Neural cell (in vitro differentiated cells): ENCODE measurements at regions not wholly inside any gene's neighbourhood (a gene's known extent, or its start where the extent isn't known, plus 50 kb on each side); places are given as distances from the start of the nearest gene placed in this dataset.

Source experiments
- H2AFZ ChIP-seq: fragments of 200-600, 300-800 bp; sonication (generic), shearing (Covaris generic); 2 replicates; pipeline ENCODE4 v1.6.0; 2014; ENCODE audit warnings: low read depth, mild to moderate bottlenecking, antibody characterized with exemption, low read length, moderate library complexity
- H3F3A ChIP-seq: fragments of 200-600 bp; shearing (Covaris generic); 2 replicates; pipeline ENCODE4 v1.6.1; 2016; ENCODE audit warnings: mild to moderate bottlenecking, moderate library complexity, mixed read lengths, antibody characterized with exemption, low read length; ENCODE audit not compliant: insufficient read depth, poor library complexity, severe bottlenecking
- H3K27ac ChIP-seq: fragments of 200-600, 300-800 bp; sonication (generic), shearing (Covaris generic); 2 replicates; pipeline ENCODE4 v1.5.1; 2014; ENCODE audit warnings: mild to moderate bottlenecking, low read length, moderate library complexity
- H3K27me3 ChIP-seq: fragments of 300-800, 200-600 bp; sonication (generic), shearing (Covaris generic); 2 replicates; pipeline ENCODE4 v1.6.0; 2014; ENCODE audit warnings: mild to moderate bottlenecking, low read depth, low read length, moderate library complexity; ENCODE audit not compliant: insufficient read depth
- H3K36me3 ChIP-seq: fragments of 300-800, 200-600 bp; sonication (generic), shearing (Covaris generic); 2 replicates; pipeline ENCODE4 v1.5.1; 2014; ENCODE audit warnings: mild to moderate bottlenecking, antibody characterized with exemption, low read length, moderate library complexity; ENCODE audit not compliant: insufficient read depth
- H3K4me2 ChIP-seq: fragments of 300-800, 200-600 bp; sonication (generic), shearing (Covaris generic); 2 replicates; pipeline ENCODE4 v1.6.0; 2014; ENCODE audit warnings: mild to moderate bottlenecking, low read length
- H3K4me3 ChIP-seq: fragments of 300-800, 200-600 bp; sonication (generic), shearing (Covaris generic); 2 replicates; pipeline ENCODE4 v1.5.1; 2014; ENCODE audit warnings: mild to moderate bottlenecking, low read length, moderate library complexity
- H3K79me2 ChIP-seq: fragments of 200-600 bp; shearing (Covaris generic); replicated peaks from 2 replicates; pipeline ENCODE4 v1.6.0; 2014; ENCODE audit warnings: mild to moderate bottlenecking, low read length, moderate library complexity; ENCODE audit not compliant: insufficient read depth
- H3K9ac ChIP-seq: fragments of 300-800, 200-600 bp; sonication (generic), shearing (Covaris generic); 2 replicates; pipeline ENCODE4 v1.6.1; 2016; ENCODE audit warnings: mild to moderate bottlenecking, low read length, mixed read lengths
- H3K9me2 ChIP-seq: fragments of 200-600 bp; shearing (Covaris generic); 2 replicates; pipeline ENCODE4 v1.6.1; 2016; ENCODE audit warnings: mild to moderate bottlenecking, low read length, mixed read lengths; ENCODE audit not compliant: insufficient read depth
- H3K9me3 ChIP-seq: fragments of 200-600, 300-800 bp; sonication (generic), shearing (Covaris generic); 2 replicates; pipeline ENCODE4 v1.6.1; 2016; ENCODE audit warnings: mild to moderate bottlenecking, mixed run types, low read length, moderate library complexity, mixed read lengths
- H4K20me1 ChIP-seq: fragments of 200-600 bp; shearing (Covaris generic); 2 replicates; pipeline ENCODE4 v1.6.1; 2016; ENCODE audit warnings: mild to moderate bottlenecking, mixed run types; ENCODE audit not compliant: insufficient read depth
- EP300 ChIP-seq: fragments of 450-650 bp; conservative IDR thresholded peaks from 2 replicates; pipeline ENCODE4 v1.6.1; 2014; ENCODE audit warnings: antibody characterized with exemption, mild to moderate bottlenecking, moderate library complexity; ENCODE audit not compliant: poor library complexity, severe bottlenecking
- EZH2 ChIP-seq: fragments of 200-600, 300-800 bp; shearing (Covaris generic), sonication (generic); IDR thresholded peaks from 2 replicates; pipeline ENCODE4 v1.6.1; 2014; ENCODE audit warnings: antibody characterized with exemption, low read length, borderline replicate concordance, mild to moderate bottlenecking; ENCODE audit not compliant: insufficient read depth, poor library complexity, severe bottlenecking
- MXI1 ChIP-seq: fragments of 450-650 bp; conservative IDR thresholded peaks from 2 replicates; pipeline ENCODE4 v1.6.1; 2014; ENCODE audit warnings: antibody characterized with exemption, mild to moderate bottlenecking; ENCODE audit not compliant: poor library complexity, severe bottlenecking
- POLR2AphosphoS5 ChIP-seq: IDR thresholded peaks from 2 replicates; pipeline ENCODE4 v1.6.1; 2012
- RAD21 ChIP-seq: fragments of 450-650 bp; conservative IDR thresholded peaks from 2 replicates; pipeline ENCODE4 v1.6.1; 2014; ENCODE audit warnings: antibody characterized with exemption, mild to moderate bottlenecking, moderate library complexity
- REST ChIP-seq: IDR thresholded peaks from 2 replicates; pipeline ENCODE4 v1.6.1; 2012; ENCODE audit warnings: borderline replicate concordance
- SMC3 ChIP-seq: fragments of 450-650 bp; conservative IDR thresholded peaks from 2 replicates; pipeline ENCODE4 v1.6.1; 2014; ENCODE audit warnings: antibody characterized with exemption, mild to moderate bottlenecking, moderate library complexity; ENCODE audit not compliant: poor library complexity
- TAF1 ChIP-seq: IDR thresholded peaks from 2 replicates; pipeline ENCODE4 v1.6.1; 2012; ENCODE audit warnings: low read depth
- TF ChIP-seq, protein P1 (sequence below): fragments of 450-650 bp; IDR thresholded peaks from 2 replicates; pipeline ENCODE4 v1.5.1; 2014; ENCODE audit warnings: antibody characterized with exemption, mild to moderate bottlenecking, moderate library complexity; ENCODE audit not compliant: poor library complexity, severe bottlenecking

DNA sequence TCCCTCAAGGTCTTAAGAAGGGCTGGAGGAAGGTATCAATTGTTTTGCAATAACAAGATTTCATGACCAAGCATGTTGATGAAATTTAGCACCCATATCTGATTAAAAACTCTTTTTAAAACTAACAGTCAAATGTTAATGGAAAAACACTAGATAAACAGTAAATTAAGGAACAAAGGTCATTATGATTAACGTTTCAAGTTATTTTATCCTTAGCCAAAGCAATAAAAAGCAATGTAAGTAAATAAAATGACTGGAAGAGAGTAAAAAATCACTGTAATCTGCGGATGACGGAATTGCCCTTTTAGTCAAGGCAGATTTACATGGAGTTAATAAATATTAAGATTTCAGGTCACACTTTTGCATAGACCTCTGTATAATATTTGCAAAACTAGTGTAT is 179.5 kb upstream of the KLF6 start:
- Histone ChIP-seq H2AFZ (no peak overlapping the region), H4K20me1 (no peaks in the 10 kb centered on the region), H3F3A (no peaks in the 10 kb centered on the region), H3K9me3 (no peaks in the 10 kb centered on the region), H3K9ac (no peak overlapping the region), H3K4me3 (no peak overlapping the region), H3K4me2 (no peak overlapping the region), H3K9me2 (no peaks in the 10 kb centered on the region), H3K36me3 (no peaks in the 10 kb centered on the region), H3K27ac (no peak overlapping the region), H3K27me3 (no peaks in the 10 kb centered on the region), H3K79me2 (no peaks in the 10 kb centered on the region)
- TF ChIP-seq EP300 (no peak), RAD21 (no peak), MXI1 (no peak), SMC3 (no peak), TAF1 (no peak), REST (no peak), POLR2AphosphoS5 (no peak), EZH2 (no peak)
- TF ChIP-seq, protein P1, sequence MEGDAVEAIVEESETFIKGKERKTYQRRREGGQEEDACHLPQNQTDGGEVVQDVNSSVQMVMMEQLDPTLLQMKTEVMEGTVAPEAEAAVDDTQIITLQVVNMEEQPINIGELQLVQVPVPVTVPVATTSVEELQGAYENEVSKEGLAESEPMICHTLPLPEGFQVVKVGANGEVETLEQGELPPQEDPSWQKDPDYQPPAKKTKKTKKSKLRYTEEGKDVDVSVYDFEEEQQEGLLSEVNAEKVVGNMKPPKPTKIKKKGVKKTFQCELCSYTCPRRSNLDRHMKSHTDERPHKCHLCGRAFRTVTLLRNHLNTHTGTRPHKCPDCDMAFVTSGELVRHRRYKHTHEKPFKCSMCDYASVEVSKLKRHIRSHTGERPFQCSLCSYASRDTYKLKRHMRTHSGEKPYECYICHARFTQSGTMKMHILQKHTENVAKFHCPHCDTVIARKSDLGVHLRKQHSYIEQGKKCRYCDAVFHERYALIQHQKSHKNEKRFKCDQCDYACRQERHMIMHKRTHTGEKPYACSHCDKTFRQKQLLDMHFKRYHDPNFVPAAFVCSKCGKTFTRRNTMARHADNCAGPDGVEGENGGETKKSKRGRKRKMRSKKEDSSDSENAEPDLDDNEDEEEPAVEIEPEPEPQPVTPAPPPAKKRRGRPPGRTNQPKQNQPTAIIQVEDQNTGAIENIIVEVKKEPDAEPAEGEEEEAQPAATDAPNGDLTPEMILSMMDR: no peak

DNA sequence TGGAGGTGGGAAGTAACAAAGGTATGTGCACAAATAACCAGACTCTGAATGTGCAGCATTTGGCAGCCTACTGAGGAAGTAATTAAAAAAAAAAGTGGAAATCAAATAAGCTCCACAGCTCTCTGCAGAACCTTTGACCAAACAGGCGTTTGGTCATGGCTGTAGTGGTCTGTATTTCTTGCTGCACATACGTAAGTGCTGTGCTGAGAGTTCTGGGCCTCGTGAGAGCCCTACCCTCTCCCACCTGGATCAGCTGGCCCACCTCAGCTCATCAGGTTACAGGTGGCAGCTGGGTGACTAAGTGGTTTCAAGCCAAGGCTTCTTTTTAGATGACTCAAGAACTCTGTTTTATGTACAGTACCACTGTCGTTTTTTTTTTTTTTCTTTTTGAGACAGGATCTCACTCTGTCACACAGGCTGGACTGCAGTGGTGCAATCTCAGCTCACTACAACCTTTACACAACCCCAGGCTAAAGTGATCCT is 178.2 kb upstream of the KLF6 start:
- Histone ChIP-seq H3K4me2 (no peak overlapping the region), H3K27me3 (no peaks in the 10 kb centered on the region), H3F3A (no peaks in the 10 kb centered on the region), H4K20me1 (no peaks in the 10 kb centered on the region), H3K4me3 (no peak overlapping the region), H3K79me2 (no peaks in the 10 kb centered on the region), H2AFZ (no peak overlapping the region), H3K9me3 (no peaks in the 10 kb centered on the region), H3K36me3 (no peaks in the 10 kb centered on the region), H3K9ac (no peak overlapping the region), H3K27ac (no peak overlapping the region), H3K9me2 (no peaks in the 10 kb centered on the region)
- TF ChIP-seq EP300: no peak
- TF ChIP-seq POLR2AphosphoS5: no peak
- no peak for TF ChIP-seq REST
- TF ChIP-seq RAD21: no peak
- no peak for TF ChIP-seq SMC3
- TF ChIP-seq EZH2: no peak
- TF ChIP-seq, protein P1: no peak
- TF ChIP-seq MXI1: no peak
